HG03196 (cell line): ENCODE measurements at regions not wholly inside any gene's neighbourhood (a gene's known extent, or its start where the extent isn't known, plus 50 kb on each side); places are given as distances from the start of the nearest gene placed in this dataset.
A peak's percentile ranks its signal among the peaks of the same experiment; 100 is the strongest.

Source experiments
- ATAC-seq: cut with Tn5 transposase; IDR thresholded peaks from one replicate; pipeline ENCODE4 v1.9.1; 2021; ENCODE audit not compliant: unreplicated experiment

GRCh38 chr14:39853441-39853840 lies 421.2 kb upstream of the FBXO33 start:
- ATAC-seq = no peak

DNA sequence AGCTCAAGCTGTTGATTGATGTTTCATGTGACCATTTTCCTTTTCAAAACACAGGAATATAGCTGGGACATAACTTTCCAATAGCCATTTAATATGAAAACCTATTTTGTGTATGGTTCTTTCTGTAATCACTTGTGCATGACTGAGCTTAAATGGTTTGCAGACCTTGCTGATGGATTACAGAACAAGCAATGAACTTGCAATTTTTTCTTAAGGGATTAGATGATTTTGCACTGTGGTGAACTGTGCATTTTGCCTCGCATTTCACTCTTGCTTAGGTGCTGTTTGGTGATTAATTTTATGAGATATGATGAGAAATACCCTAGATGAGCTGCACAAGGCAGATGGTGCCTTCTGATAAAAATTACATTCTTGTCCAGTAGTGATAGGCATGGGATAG lies 419.0 kb upstream of the FBXO33 start:
- ATAC-seq = no peak

DNA sequence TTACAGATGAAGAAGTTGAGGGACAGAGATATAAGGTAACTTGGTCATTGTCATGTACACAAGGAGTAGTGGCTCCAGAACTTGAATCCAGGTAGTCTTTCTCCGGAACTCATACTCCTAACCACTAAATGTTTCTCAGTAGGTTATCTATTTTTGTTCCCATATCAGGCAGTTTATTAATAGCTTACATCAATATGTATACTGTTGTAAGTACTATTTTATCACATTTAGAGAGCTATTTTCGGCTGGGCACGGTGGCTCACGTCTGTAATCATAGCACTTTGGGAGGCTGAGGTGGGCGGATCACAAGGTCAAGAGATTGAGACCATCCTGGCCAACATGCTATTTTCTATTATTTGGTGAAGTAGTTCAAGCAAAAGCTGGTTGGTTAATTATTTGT lies 415.6 kb upstream of the FBXO33 start:
- ATAC-seq = no peak

GRCh38 chr14:39847194-39847593 lies 415.0 kb upstream of the FBXO33 start:
- ATAC-seq = no peak

DNA sequence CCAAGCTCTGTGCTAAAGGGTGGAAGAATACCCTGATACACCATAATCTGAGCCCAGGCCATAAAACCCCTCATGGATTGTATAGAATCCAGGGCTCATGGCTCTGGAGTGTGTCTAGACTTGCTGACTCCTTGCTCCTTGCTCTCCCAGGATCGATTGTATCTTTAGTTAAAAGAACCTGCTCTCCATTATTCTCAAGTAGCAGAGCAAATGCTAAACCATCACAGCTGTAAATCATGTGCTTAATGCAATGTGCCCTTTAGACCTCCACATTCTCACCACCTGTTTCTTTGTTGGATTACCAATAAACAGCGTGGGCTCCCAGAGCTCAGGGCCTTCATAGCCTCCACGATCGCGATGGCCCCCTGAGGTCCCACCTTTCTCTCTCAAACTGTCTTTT lies 411.6 kb upstream of the FBXO33 start:
- no peak for ATAC-seq

GRCh38 chr14:39841088-39841487 lies 408.9 kb upstream of the FBXO33 start:
- ATAC-seq = no peak

GRCh38 chr14:39827901-39828655 lies 395.8 kb upstream of the FBXO33 start:
- ATAC-seq = peak; percentile 99

GRCh38 chr14:39812532-39813320 lies 380.5 kb upstream of the FBXO33 start:
- no peak for ATAC-seq

GRCh38 chr14:39807271-39807670 lies 375.0 kb upstream of the FBXO33 start:
- ATAC-seq = no peak

DNA sequence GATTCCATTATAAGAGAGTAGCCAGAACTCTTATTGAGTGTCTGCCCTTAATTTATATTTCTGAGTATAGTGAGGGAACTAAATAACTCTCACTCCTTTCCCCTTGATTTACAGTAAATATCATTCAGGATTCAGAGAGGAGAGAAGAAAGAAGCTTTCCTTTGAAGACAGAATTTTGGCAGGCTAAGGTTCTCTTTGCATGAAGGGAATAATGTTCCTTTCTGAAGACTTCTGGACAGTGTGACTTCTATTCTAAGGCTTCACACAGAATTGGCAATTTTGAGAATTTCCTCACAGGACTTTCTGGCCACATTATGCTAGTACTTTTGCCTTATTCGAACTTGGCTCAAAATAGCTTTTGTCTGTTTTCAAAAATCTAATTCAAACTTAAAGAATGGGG lies 352.2 kb upstream of the FBXO33 start:
- no peak for ATAC-seq

- ATAC-seq = no peak
Observed at GRCh38 chr14:39781466-39781865, 349.2 kb upstream of the FBXO33 start.

DNA sequence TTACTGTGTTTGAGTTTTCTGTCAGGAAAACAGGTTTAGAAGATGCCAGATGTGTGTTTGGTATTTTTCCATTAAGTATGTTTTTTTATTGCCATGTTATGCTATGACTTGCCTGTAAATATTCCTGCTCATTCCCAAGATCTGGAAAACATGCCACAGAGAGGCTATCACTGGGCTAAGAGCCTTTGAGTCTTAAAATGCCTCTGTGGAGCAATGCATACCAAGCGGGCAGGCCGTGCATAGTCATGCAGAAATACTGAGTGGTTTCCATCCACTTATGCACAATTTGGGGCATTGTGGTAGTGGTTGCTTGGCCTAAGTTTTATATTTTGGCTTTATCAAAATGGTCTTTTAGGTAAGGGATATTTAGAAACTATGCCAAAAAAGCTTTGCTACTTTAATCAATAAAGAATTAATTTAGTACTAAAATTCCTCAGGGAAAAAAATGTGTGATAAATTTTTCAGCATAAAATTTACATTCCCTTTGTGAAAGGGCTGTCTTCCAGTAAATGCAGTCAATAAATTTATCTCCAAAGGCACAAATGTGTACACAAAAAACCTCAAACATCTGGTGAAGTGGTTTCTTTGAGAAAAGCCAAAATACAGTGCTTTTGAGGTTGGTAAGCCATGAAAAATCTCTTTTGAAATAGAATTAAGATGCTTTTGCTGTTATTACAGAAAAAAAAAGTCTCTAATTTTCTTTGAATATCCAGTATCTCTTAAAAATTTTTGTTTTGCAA lies 341.3 kb upstream of the FBXO33 start:
- no peak for ATAC-seq

DNA sequence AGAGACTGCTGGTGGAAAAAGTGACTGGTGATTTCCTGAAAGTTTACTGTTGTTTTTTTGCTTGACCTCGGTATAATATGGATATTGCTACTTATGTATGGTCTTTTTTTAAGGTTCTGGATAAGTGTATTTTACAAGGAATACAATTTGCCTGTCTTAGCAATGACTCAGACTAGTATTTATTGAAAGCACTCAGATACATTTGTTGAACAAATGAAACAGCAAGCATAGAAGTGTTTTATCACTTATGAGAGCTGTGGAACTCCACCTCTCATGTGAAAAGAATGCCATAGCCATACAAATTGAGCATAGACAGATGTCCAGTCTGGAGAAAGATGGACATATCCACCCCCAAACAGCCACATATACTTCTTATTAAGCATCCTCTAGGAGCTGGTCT lies 340.4 kb upstream of the FBXO33 start:
- ATAC-seq = no peak

DNA sequence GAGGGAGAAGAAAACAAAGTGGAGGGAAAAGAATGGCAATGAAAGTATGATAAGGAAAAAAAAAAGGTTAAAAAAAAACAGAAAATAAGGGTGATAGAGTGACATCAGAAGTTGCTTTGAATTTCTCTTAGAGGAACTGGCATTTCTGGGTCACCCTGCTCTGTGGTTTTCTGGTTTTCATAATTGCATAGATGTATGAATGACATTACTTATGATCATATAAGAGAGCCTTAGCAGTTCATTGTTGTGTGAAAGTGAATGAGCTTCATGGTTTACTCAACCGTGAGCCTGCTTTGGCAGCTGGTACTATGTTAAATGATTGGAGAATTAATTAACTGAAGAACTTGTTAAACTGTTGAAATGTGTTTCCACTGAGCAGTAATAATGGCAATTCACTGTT lies 336.4 kb upstream of the FBXO33 start:
- ATAC-seq = peak; percentile 83

DNA sequence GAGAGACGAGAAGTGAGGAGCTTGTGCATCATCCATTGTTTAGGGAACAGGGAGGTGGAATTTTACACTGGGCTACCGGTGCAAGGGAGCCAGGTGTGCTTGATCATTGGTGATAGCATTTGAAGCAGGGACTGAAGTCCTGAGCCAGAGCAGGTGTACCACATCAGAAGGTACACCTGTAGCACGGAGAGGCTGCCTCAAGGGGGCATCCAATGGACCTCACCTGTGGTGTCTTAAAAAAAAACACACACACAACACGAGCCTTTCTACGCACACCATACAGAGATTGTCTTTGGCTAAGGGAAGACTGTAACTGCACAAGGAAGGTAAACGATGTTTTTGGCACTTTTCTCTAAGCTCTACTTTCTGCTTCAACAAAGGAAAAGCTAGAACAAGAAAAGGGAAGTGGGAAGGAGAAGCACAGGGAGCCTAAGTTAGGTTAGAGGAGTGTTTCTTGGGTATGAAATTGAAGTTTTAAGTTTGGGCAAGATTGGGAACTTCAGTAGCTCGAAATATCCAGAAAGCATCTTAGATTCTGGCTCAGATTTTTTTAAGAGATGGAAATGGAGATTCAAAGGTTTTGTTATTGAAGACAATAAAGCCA lies 334.3 kb upstream of the FBXO33 start:
- ATAC-seq = no peak

DNA sequence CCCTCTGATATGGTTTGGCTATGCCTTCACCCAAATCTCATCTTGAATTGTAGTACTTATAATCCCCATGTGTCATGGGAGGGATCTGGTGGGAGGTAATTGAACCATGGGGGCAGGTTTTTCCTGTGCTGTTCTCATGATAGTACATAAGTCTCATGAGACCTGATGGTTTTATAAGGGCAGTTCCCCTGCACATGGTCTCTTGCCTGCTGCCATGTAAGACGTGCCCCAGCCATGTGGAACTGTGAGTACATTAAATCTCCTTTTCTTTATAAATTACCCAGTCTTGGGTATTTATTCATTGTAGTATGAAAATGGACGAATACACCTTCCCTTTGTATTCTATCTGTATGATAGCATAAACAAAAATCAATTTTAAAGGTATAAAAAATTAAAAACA lies 333.4 kb upstream of the FBXO33 start:
- no peak for ATAC-seq

DNA sequence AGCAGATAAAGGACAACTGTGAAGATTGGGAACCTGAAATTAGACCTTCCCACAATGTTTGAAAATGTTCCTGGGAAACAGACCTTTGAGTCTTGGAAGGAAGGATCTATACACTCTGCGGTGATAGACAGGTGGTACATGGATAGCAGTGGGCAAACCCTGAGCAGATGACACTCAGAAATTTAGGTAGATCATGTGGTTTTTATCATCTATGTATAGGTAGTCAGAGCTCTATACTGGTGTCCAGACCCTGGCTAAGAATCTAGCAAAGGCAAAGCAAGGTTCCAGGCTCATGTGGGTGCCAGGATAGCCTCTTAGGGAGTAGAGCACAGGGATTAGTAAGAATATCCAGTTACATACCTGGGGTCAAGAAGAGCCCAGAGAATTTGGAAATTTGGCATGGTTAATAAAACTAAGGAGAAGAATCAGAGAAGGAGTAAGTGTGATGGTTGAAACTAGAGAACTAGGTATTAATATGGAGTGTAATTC lies 331.2 kb upstream of the FBXO33 start:
- ATAC-seq = peak; percentile 14

DNA sequence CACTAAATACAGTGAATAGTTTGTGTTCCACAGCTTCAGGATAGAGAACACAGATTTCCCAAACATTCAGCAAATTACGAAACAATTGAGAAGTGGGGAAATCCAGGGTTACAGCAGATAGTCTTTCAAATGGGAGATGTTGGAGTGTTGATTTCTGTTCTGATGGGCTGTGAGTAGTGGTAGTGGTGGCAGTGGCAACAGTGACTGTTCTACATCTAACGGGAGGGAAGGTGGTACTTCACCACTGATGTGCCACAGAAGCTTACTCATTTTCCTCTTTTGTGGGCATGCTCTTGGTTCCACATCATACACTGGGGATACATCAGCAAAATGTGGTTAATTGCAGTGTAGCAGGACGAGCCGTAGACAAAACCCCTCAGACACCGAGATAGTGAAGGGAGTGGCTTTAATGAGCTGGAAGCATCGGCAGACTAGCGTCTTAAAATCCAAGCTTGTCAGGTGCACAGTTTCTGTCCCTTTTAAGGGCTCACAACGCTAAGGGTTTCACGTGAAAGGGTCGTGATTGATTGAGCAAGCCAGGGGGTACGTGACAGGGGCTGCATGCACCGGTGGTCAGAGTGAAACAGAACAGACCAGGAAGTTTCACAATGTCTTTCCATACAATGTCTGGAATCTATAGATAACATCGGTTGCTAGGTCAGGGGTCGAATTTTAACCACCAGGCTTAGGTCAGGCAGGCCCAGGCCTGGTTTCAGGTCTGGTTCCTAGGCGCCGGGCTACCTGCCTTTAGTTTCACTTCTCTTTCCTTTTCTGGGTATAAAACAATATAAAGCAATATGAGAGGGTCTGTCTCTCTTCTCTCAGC lies 330.6 kb upstream of the FBXO33 start:
- ATAC-seq = peak; percentile 77

DNA sequence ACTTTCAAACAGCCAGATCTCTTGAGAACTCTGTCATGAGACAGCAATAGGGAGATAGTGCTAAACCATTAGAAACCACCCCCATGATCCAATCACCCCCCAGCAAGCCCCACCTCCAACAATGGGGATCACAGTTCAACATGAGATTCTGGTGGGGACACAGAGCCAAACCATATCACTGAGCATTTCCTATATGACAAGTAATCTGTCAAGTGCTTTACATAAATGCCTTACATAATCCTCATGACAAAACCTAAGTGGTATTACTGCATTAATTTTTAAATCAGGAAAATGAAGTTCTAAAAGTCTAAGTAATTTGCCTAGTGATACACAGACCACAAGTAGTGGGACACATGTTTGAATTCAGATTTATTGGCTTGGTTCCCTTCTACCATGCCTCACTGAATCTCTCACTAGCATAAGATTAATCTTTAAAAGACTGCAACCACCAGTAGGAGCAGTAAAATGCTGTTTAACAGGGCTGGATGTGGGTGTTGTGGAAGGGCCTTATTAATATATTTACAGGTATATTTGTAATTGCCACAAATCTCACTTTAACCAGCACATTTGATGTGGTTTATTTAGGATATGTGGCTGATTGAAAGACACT lies 323.1 kb upstream of the FBXO33 start:
- ATAC-seq = peak; percentile 94

- ATAC-seq = no peak
Observed at GRCh38 chr14:39740454-39740853, 308.2 kb upstream of the FBXO33 start.
